Nephron progenitor cell (in vitro differentiated cells): ENCODE measurements at regions not wholly inside any gene's neighbourhood (a gene's known extent, or its start where the extent isn't known, plus 50 kb on each side); places are given as distances from the start of the nearest gene placed in this dataset.

Experiments
- DNase-seq: peaks from one replicate; pipeline ENCODE4 v3.0.0; 2021
- H3K27ac Mint-ChIP-seq: 2 replicates; pipeline ENCODE4 v1.8.0; 2021; ENCODE audit warnings: mild to moderate bottlenecking, moderate library complexity, mixed read lengths
- H3K27me3 Mint-ChIP-seq: 2 replicates; pipeline ENCODE4 v1.8.0; 2021; ENCODE audit warnings: mild to moderate bottlenecking, low read depth, mixed read lengths; ENCODE audit not compliant: poor library complexity
- H3K36me3 Mint-ChIP-seq: 2 replicates; pipeline ENCODE4 v1.8.0; 2021; ENCODE audit warnings: low read depth, mixed read lengths
- H3K4me1 Mint-ChIP-seq: 2 replicates; pipeline ENCODE4 v1.8.0; 2021; ENCODE audit warnings: mixed read lengths
- H3K4me3 Mint-ChIP-seq: 2 replicates; pipeline ENCODE4 v1.8.0; 2021; ENCODE audit warnings: mild to moderate bottlenecking, moderate library complexity, mixed read lengths
- H3K9me3 Mint-ChIP-seq: 2 replicates; pipeline ENCODE4 v1.8.0; 2021; ENCODE audit warnings: mild to moderate bottlenecking, moderate library complexity, mixed read lengths
- TF ChIP-seq, protein P1 (sequence below): fragments of 200-600 bp; sonication (generic); IDR thresholded peaks from 2 replicates; pipeline ENCODE4 v1.5.0; 2021; ENCODE audit warnings: antibody characterized with exemption

GRCh38 chr15:94970096-94970495, 738.7 kb downstream of the MCTP2 start:
- Mint-ChIP-seq H3K4me3 (no peak overlapping the region), H3K9me3 (no peaks in the 10 kb centered on the region), H3K36me3 (no peaks in the 10 kb centered on the region), H3K4me1 (peaks cover 25% of the 10 kb centered on the region), H3K27ac (no peak overlapping the region), H3K27me3 (no peaks in the 10 kb centered on the region)
- no peak for DNase-seq
- TF ChIP-seq, protein P1, sequence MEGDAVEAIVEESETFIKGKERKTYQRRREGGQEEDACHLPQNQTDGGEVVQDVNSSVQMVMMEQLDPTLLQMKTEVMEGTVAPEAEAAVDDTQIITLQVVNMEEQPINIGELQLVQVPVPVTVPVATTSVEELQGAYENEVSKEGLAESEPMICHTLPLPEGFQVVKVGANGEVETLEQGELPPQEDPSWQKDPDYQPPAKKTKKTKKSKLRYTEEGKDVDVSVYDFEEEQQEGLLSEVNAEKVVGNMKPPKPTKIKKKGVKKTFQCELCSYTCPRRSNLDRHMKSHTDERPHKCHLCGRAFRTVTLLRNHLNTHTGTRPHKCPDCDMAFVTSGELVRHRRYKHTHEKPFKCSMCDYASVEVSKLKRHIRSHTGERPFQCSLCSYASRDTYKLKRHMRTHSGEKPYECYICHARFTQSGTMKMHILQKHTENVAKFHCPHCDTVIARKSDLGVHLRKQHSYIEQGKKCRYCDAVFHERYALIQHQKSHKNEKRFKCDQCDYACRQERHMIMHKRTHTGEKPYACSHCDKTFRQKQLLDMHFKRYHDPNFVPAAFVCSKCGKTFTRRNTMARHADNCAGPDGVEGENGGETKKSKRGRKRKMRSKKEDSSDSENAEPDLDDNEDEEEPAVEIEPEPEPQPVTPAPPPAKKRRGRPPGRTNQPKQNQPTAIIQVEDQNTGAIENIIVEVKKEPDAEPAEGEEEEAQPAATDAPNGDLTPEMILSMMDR: no peak

- H3K36me3 Mint-ChIP-seq: no peaks in the 10 kb centered on the region
- no peak overlapping the region for H3K4me3 Mint-ChIP-seq
- TF ChIP-seq, protein P1: no peak
- no peak for DNase-seq
- no peak overlapping the region for H3K27ac Mint-ChIP-seq
- no peaks in the 10 kb centered on the region for H3K27me3 Mint-ChIP-seq
- no peaks in the 10 kb centered on the region for H3K9me3 Mint-ChIP-seq
- H3K4me1 Mint-ChIP-seq: peaks cover 25% of the 10 kb centered on the region
Measured at GRCh38 chr15:94970802-94971201, 739.4 kb downstream of the MCTP2 start.

DNA sequence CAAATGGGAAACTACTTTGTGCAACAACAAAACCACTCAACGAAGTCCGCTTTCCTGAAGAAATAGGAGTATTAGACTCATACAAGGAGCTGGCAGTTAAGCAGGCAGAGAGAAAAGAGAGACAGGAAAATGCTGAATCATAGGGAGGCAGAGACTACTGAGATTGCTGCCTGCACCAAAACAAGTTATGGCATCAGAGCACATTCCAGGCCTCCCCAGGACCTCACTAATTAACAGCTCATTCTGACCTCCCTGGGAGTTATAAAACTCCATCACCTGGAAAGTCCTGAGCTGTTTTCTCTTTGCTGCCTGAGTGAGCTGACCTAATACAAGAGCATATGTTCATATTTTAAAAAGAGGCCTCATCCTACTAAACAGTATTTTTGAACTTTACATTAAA, 741.0 kb downstream of the MCTP2 start:
- H3K27me3 Mint-ChIP-seq: no peaks in the 10 kb centered on the region
- no peaks in the 10 kb centered on the region for H3K36me3 Mint-ChIP-seq
- peaks cover 25% of the 10 kb centered on the region for H3K4me1 Mint-ChIP-seq
- DNase-seq: no peak
- H3K4me3 Mint-ChIP-seq: no peak overlapping the region
- H3K9me3 Mint-ChIP-seq: no peaks in the 10 kb centered on the region
- no peak overlapping the region for H3K27ac Mint-ChIP-seq
- TF ChIP-seq, protein P1: no peak

GRCh38 chr15:94987085-94987484, 755.7 kb downstream of the MCTP2 start:
- TF ChIP-seq, protein P1: no peak
- H3K9me3 Mint-ChIP-seq: peaks cover 59% of the 10 kb centered on the region
- H3K4me3 Mint-ChIP-seq: no peak overlapping the region
- H3K36me3 Mint-ChIP-seq: peaks cover 24% of the 10 kb centered on the region
- no peak overlapping the region for H3K27ac Mint-ChIP-seq
- no peaks in the 10 kb centered on the region for H3K4me1 Mint-ChIP-seq
- H3K27me3 Mint-ChIP-seq: peaks cover 5% of the 10 kb centered on the region
- no peak for DNase-seq

DNA sequence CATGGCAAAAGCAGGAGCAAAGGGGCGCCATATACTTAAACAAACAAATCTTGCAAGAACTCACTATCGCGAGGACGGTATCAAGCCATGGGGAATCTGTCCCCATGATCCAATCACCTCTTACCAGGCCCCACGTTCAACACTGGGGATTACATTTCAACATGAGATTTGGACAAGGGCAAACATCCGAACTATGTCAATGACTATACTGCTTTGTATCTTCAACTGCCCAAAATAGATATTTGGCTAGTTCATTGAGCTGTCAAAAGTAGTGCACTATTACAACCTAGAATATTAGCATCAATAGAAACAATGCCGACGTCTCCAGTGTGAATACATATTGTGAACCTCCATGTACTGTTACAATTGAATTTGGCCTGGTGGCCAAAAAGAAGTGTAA, 760.4 kb downstream of the MCTP2 start:
- no peak overlapping the region for H3K27ac Mint-ChIP-seq
- no peak overlapping the region for H3K4me3 Mint-ChIP-seq
- peaks cover 18% of the 10 kb centered on the region for H3K9me3 Mint-ChIP-seq
- H3K27me3 Mint-ChIP-seq: peaks cover 8% of the 10 kb centered on the region
- DNase-seq: no peak
- TF ChIP-seq, protein P1: no peak
- no peaks in the 10 kb centered on the region for H3K4me1 Mint-ChIP-seq
- peaks cover 12% of the 10 kb centered on the region for H3K36me3 Mint-ChIP-seq

DNA sequence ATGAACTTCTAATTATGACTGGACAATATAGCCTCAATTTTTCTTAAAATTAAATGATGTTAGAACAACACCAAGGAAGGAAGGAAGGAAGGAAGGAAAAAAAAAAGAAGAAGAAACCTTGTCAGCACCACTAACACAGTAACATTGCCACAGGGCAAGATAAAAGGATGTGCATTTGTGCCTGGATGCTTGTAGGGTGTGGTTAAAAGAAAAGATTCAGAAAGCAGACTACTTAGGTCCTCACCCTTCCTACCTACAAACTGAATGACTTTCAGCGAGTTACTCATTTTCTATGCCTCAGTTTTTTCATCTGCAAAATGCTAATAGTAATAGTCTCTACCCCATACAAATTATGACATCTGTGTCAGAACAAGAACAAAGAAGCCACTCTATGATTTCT, 778.3 kb downstream of the MCTP2 start:
- H3K36me3 Mint-ChIP-seq: peaks cover 4% of the 10 kb centered on the region
- peaks cover 22% of the 10 kb centered on the region for H3K9me3 Mint-ChIP-seq
- TF ChIP-seq, protein P1: no peak
- no peak for DNase-seq
- H3K27ac Mint-ChIP-seq: no peak overlapping the region
- no peaks in the 10 kb centered on the region for H3K27me3 Mint-ChIP-seq
- H3K4me3 Mint-ChIP-seq: no peak overlapping the region
- H3K4me1 Mint-ChIP-seq: peaks cover 4% of the 10 kb centered on the region
